OCI-LY1 (cell line): ENCODE measurements at regions not wholly inside any gene's neighbourhood (a gene's known extent, or its start where the extent isn't known, plus 50 kb on each side); places are given as distances from the start of the nearest gene placed in this dataset.

Source experiments
- H2AFZ ChIP-seq: fragments of 200-600 bp; sonication (generic), shearing (Covaris generic); 2 replicates; pipeline ENCODE4 v1.6.0; 2014; ENCODE audit warnings: antibody characterized with exemption, mild to moderate bottlenecking, low read length
- H3F3A ChIP-seq: fragments of 200-600 bp; sonication (generic), shearing (Covaris generic); 2 replicates; pipeline ENCODE4 v1.6.0; 2014; ENCODE audit warnings: mild to moderate bottlenecking, antibody characterized with exemption, low read length, moderate library complexity; ENCODE audit not compliant: insufficient read depth
- H3K27ac ChIP-seq: fragments of 200-600 bp; sonication (generic); 2 replicates; pipeline ENCODE4 v1.5.1; 2014; ENCODE audit warnings: low read length, mixed run types, mild to moderate bottlenecking, low read depth; ENCODE audit not compliant: poor library complexity, severe bottlenecking
- H3K27me3 ChIP-seq: fragments of 200-600 bp; sonication (generic); 2 replicates; pipeline ENCODE4 v1.6.0; 2014; ENCODE audit warnings: antibody characterized with exemption, mild to moderate bottlenecking, low read length, moderate library complexity; ENCODE audit not compliant: insufficient read depth
- H3K36me3 ChIP-seq: fragments of 200-600 bp; sonication (generic); 2 replicates; pipeline ENCODE4 v1.6.1; 2014; ENCODE audit warnings: mild to moderate bottlenecking, antibody characterized with exemption, low read length, moderate library complexity, mixed read lengths; ENCODE audit not compliant: insufficient read depth
- H3K4me1 ChIP-seq: fragments of 200-600 bp; sonication (generic); 2 replicates; pipeline ENCODE4 v1.5.1; 2014; ENCODE audit warnings: mild to moderate bottlenecking, low read length, moderate library complexity; ENCODE audit not compliant: insufficient read depth, severe bottlenecking
- H3K4me2 ChIP-seq: fragments of 200-600 bp; sonication (generic), shearing (Covaris generic); 2 replicates; pipeline ENCODE4 v1.6.1; 2014; ENCODE audit warnings: low read length
- H3K4me3 ChIP-seq: fragments of 200-600 bp; sonication (generic); 2 replicates; pipeline ENCODE4 v1.5.1; 2014; ENCODE audit warnings: low read length, low read depth, mild to moderate bottlenecking, mixed read lengths; ENCODE audit not compliant: poor library complexity, severe bottlenecking
- H3K79me2 ChIP-seq: fragments of 200-600 bp; shearing (Covaris generic); 2 replicates; pipeline ENCODE4 v1.6.1; 2016; ENCODE audit warnings: mixed run types, low read length, mixed read lengths; ENCODE audit not compliant: insufficient read depth
- H3K9ac ChIP-seq: fragments of 200-600 bp; sonication (generic), shearing (Covaris generic); 2 replicates; pipeline ENCODE4 v1.6.1; 2014; ENCODE audit warnings: mild to moderate bottlenecking, low read length, mixed read lengths
- H3K9me2 ChIP-seq: fragments of 200-600 bp; sonication (generic), shearing (Covaris generic); 2 replicates; pipeline ENCODE4 v1.6.1; 2014; ENCODE audit warnings: low read depth, mild to moderate bottlenecking, low read length, mixed read lengths
- H3K9me3 ChIP-seq: fragments of 200-600 bp; shearing (Covaris generic); 2 replicates; pipeline ENCODE4 v1.6.1; 2014; ENCODE audit warnings: low read length, mixed read lengths
- H4K20me1 ChIP-seq: fragments of 200-600 bp; sonication (generic), shearing (Covaris generic); 2 replicates; pipeline ENCODE4 v1.6.0; 2016; ENCODE audit warnings: mild to moderate bottlenecking, low read length; ENCODE audit not compliant: insufficient read depth
- EZH2 ChIP-seq: fragments of 200-600 bp; sonication (generic), shearing (Covaris generic); IDR thresholded peaks from 2 replicates; pipeline ENCODE4 v1.8.0; 2017; ENCODE audit warnings: borderline replicate concordance, mixed run types, mild to moderate bottlenecking, antibody characterized with exemption, low read length, moderate library complexity, mixed read lengths
- TF ChIP-seq, protein P1 (sequence below): fragments of 200-600 bp; sonication (generic), shearing (Covaris generic); IDR thresholded peaks from 2 replicates; pipeline ENCODE4 v1.5.1; 2017; ENCODE audit warnings: mild to moderate bottlenecking, antibody characterized with exemption, low read length, moderate library complexity, mixed read lengths

DNA sequence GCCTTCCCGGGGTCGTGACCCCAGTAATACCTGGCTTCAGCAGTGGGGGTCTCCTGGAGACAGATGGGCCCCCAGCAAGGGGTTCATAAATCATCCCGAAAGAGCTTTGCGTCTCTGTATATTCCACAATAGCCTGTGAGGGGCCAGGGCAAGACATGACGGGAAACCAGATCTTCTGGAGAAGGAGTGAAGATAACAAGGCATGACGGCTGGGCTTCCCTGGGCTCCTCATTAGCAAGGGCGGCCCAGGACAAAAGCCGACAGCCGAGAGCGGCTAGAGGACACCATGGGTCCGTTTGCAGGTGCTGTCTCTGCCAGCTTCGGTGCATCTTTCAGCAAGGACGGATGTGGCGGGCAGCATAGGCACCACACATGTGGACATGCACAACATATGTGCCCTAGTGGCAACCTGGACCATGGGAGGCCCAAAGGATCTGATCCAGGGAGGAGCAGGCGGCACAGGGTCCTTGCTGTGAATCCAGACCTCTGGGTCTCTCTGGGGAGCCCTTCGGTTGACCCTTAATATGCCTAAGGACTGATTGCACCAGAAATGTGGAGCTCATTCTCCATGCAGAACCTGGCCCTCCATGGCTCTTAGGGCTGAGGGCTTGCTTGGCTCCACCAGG lies 136.9 kb upstream of the FOXF1 start:
- TF ChIP-seq, protein P1, sequence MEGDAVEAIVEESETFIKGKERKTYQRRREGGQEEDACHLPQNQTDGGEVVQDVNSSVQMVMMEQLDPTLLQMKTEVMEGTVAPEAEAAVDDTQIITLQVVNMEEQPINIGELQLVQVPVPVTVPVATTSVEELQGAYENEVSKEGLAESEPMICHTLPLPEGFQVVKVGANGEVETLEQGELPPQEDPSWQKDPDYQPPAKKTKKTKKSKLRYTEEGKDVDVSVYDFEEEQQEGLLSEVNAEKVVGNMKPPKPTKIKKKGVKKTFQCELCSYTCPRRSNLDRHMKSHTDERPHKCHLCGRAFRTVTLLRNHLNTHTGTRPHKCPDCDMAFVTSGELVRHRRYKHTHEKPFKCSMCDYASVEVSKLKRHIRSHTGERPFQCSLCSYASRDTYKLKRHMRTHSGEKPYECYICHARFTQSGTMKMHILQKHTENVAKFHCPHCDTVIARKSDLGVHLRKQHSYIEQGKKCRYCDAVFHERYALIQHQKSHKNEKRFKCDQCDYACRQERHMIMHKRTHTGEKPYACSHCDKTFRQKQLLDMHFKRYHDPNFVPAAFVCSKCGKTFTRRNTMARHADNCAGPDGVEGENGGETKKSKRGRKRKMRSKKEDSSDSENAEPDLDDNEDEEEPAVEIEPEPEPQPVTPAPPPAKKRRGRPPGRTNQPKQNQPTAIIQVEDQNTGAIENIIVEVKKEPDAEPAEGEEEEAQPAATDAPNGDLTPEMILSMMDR, result no peak
- TF ChIP-seq EZH2, result no peak
- no peaks in the 10 kb centered on the region for H3F3A ChIP-seq
- no peak overlapping the region for H3K9ac ChIP-seq
- no peak overlapping the region for H2AFZ ChIP-seq
- no peak overlapping the region for H3K4me2 ChIP-seq
- peaks cover 15% of the 10 kb centered on the region; the same call in 1 of the 2 replicates for H3K27me3 ChIP-seq
- no peaks in the 10 kb centered on the region for H3K9me2 ChIP-seq
- H3K36me3 ChIP-seq, result no peaks in the 10 kb centered on the region
- H3K9me3 ChIP-seq, result no peaks in the 10 kb centered on the region
- no peaks in the 10 kb centered on the region for H3K79me2 ChIP-seq
- no peak overlapping the region for H3K4me3 ChIP-seq
- no peaks in the 10 kb centered on the region for H3K4me1 ChIP-seq
- no peaks in the 10 kb centered on the region for H4K20me1 ChIP-seq
- no peak overlapping the region for H3K27ac ChIP-seq

DNA sequence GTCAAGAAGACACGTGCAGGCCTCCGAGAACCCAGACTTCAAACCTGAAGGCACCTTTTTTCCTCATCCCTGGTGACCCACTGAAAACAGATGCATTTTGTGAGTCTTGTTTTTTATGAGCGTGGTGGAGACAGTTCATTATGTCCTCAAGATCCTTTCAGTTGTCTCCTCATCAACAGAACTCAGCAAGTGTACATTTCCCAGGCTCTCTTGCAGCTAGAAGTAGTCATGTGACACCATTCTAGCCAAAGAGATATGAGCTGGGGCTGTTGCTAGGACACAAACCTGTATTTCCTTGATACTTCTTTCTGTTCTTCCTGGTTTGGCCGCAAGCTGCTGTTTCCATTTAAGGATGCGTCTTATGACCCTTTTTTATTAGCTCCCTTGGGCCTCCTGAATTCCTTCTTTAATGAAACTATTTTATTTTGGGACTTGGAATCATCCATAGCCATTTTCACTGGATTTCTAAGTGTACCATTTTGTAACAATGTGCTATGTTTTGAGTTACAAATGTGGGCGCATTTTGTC lies 135.7 kb upstream of the FOXF1 start:
- no peak overlapping the region for H3K4me2 ChIP-seq
- H3K4me1 ChIP-seq, result no peaks in the 10 kb centered on the region
- no peaks in the 10 kb centered on the region for H3K9me3 ChIP-seq
- no peak overlapping the region for H2AFZ ChIP-seq
- no peaks in the 10 kb centered on the region for H3F3A ChIP-seq
- no peaks in the 10 kb centered on the region for H4K20me1 ChIP-seq
- peaks cover 15% of the 10 kb centered on the region; the same call in 1 of the 2 replicates for H3K27me3 ChIP-seq
- H3K4me3 ChIP-seq, result no peak overlapping the region
- H3K36me3 ChIP-seq, result no peaks in the 10 kb centered on the region
- no peak overlapping the region for H3K27ac ChIP-seq
- H3K9ac ChIP-seq, result no peak overlapping the region
- TF ChIP-seq, protein P1, result no peak
- no peak for TF ChIP-seq EZH2
- no peaks in the 10 kb centered on the region for H3K9me2 ChIP-seq
- H3K79me2 ChIP-seq, result no peaks in the 10 kb centered on the region

DNA sequence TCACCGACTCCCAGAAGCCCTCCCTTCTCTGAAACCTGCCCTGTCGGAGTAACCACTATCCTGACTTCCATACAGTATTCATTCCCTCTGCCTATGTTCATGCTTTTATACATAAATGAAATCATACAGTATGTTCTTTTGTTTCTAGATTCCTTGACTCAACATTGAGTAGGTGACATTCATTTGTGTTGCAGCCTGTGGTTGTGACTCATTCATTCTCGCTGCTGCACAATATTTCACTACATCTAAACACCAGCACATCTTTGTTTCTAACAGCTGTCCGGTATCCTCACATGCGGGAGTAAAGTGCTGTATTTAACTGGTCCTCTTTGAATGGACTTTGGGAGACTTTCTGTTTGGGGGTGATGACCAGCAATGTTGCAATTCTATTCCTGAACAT lies 135.0 kb upstream of the FOXF1 start:
- Histone ChIP-seq H3K27me3 (peaks cover 19% of the 10 kb centered on the region; the same call in 1 of the 2 replicates), H3K4me2 (no peak overlapping the region)
- no peak for TF ChIP-seq EZH2
- TF ChIP-seq, protein P1, result no peak

More for the DNA sequence above, 135.0 kb upstream of the FOXF1 start:
- Histone ChIP-seq H2AFZ (no peak overlapping the region), H3K9me2 (no peaks in the 10 kb centered on the region), H3F3A (no peaks in the 10 kb centered on the region), H3K27ac (no peak overlapping the region), H3K9ac (no peak overlapping the region), H4K20me1 (no peaks in the 10 kb centered on the region), H3K79me2 (no peaks in the 10 kb centered on the region), H3K4me3 (no peak overlapping the region), H3K4me1 (no peaks in the 10 kb centered on the region), H3K9me3 (no peaks in the 10 kb centered on the region), H3K36me3 (no peaks in the 10 kb centered on the region)
